GM12878 (cell line): ENCODE measurements at regions not wholly inside any gene's neighbourhood (a gene's known extent, or its start where the extent isn't known, plus 50 kb on each side); places are given as distances from the start of the nearest gene placed in this dataset.

ENCODE experiments used
- ETV6 ChIP-seq, 2 experiments: fragments of 450-650 bp in 1 of 2; IDR thresholded peaks in 1 of 2; conservative IDR thresholded peaks in 1 of 2; 2 replicates each; pipeline ENCODE4 v1.6.1; 2014; ENCODE audit warnings: antibody characterized with exemption in 1 of 2, borderline replicate concordance in 1 of 2, low read depth in 1 of 2, mild to moderate bottlenecking in 1 of 2, moderate library complexity in 1 of 2
- FOXK2 ChIP-seq: fragments of 450-650 bp; IDR thresholded peaks from 2 replicates; pipeline ENCODE4 v1.6.1; 2017; ENCODE audit warnings: mild to moderate bottlenecking, moderate library complexity
- HDAC2 ChIP-seq: fragments of 200-600 bp; sonication (generic); IDR thresholded peaks from 2 replicates; pipeline ENCODE4 v1.6.1; 2017
- IRF4 ChIP-seq: IDR thresholded peaks from 2 replicates; pipeline ENCODE4 v1.6.1; 2011; ENCODE audit warnings: low read depth, low read length
- IRF5 ChIP-seq: fragments of 450-650 bp; IDR thresholded peaks from 2 replicates; pipeline ENCODE4 v1.6.1; 2017; ENCODE audit warnings: borderline replicate concordance
- NR2C2 ChIP-seq: IDR thresholded peaks from 2 replicates; pipeline ENCODE4 v1.6.1; 2011; ENCODE audit warnings: borderline replicate concordance, low read depth; ENCODE audit not compliant: control insufficient read depth, insufficient read length
- PRDM15 ChIP-seq: fragments of 450-650 bp; formaldehyde crosslinking; IDR thresholded peaks from 2 replicates; pipeline ENCODE4 v1.4.0; 2020; ENCODE audit warnings: mild to moderate bottlenecking, moderate library complexity
- RAD51 ChIP-seq: fragments of 450-650 bp; IDR thresholded peaks from 2 replicates; pipeline ENCODE4 v1.6.1; 2016; ENCODE audit warnings: moderate library complexity, mild to moderate bottlenecking, inconsistent platforms
- SMAD1 ChIP-seq: fragments of 450-650 bp; IDR thresholded peaks from 2 replicates; pipeline ENCODE4 v1.6.1; 2018; ENCODE audit warnings: mild to moderate bottlenecking, low read depth; ENCODE audit not compliant: partially characterized antibody
- TBL1XR1 ChIP-seq: IDR thresholded peaks from 2 replicates; pipeline ENCODE4 v1.6.1; 2012; ENCODE audit warnings: low read depth, low read length, improper control_type of control experiment
- ZBTB40 ChIP-seq: fragments of 450-650 bp; IDR thresholded peaks from 2 replicates; pipeline ENCODE4 v1.6.1; 2016; ENCODE audit warnings: mild to moderate bottlenecking, moderate library complexity, borderline replicate concordance
- TF ChIP-seq, protein P1 (sequence below): IDR thresholded peaks from 2 replicates; pipeline ENCODE4 v1.6.1; 2012; ENCODE audit warnings: low read depth, low read length, improper control_type of control experiment
- TF ChIP-seq, protein P2 (sequence below): IDR thresholded peaks from 2 replicates; pipeline ENCODE4 v1.6.1; 2012; ENCODE audit warnings: mild to moderate bottlenecking, low read depth, low read length

DNA sequence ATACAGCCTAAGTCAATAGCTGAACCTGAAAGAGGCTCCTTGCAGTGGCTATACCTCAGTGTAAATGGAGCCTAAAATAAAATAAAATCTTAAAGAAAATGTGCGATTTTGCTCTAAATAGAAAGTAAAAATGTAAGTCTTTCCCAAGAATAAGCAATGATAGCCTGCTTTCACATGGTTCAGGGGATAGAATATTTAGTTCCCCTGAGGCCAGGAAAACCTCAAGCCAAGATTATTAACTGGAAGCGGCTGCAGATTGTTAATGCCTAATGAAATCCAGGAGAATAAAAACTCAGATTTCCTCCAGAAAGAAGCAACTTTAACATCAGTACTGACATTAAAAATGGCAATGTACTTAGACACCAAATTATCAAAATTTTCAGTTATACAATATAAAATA lies 463.7 kb downstream of the CYLC2 start (continued):
- TF ChIP-seq SMAD1 (no peak), ETV6 (conservative IDR thresholded peaks at IDR 0.05 in 1 of 2, IDR thresholded peaks at IDR 0.05 in 1 of 2; ENCODE audit: borderline replicate concordance in 1 of 2, low read depth in 1 of 2) (no peak), IRF5 (no peak), ZBTB40 (no peak), TBL1XR1 (no peak), FOXK2 (no peak), PRDM15 (CRISPR knock-in tag) (no peak), IRF4 (no peak), HDAC2 (no peak), RAD51 (no peak), NR2C2 (no peak)
- TF ChIP-seq, protein P1, sequence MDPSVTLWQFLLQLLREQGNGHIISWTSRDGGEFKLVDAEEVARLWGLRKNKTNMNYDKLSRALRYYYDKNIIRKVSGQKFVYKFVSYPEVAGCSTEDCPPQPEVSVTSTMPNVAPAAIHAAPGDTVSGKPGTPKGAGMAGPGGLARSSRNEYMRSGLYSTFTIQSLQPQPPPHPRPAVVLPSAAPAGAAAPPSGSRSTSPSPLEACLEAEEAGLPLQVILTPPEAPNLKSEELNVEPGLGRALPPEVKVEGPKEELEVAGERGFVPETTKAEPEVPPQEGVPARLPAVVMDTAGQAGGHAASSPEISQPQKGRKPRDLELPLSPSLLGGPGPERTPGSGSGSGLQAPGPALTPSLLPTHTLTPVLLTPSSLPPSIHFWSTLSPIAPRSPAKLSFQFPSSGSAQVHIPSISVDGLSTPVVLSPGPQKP, result no peak
- TF ChIP-seq, protein P2, sequence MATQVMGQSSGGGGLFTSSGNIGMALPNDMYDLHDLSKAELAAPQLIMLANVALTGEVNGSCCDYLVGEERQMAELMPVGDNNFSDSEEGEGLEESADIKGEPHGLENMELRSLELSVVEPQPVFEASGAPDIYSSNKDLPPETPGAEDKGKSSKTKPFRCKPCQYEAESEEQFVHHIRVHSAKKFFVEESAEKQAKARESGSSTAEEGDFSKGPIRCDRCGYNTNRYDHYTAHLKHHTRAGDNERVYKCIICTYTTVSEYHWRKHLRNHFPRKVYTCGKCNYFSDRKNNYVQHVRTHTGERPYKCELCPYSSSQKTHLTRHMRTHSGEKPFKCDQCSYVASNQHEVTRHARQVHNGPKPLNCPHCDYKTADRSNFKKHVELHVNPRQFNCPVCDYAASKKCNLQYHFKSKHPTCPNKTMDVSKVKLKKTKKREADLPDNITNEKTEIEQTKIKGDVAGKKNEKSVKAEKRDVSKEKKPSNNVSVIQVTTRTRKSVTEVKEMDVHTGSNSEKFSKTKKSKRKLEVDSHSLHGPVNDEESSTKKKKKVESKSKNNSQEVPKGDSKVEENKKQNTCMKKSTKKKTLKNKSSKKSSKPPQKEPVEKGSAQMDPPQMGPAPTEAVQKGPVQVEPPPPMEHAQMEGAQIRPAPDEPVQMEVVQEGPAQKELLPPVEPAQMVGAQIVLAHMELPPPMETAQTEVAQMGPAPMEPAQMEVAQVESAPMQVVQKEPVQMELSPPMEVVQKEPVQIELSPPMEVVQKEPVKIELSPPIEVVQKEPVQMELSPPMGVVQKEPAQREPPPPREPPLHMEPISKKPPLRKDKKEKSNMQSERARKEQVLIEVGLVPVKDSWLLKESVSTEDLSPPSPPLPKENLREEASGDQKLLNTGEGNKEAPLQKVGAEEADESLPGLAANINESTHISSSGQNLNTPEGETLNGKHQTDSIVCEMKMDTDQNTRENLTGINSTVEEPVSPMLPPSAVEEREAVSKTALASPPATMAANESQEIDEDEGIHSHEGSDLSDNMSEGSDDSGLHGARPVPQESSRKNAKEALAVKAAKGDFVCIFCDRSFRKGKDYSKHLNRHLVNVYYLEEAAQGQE, result no peak
